HepG2 (cell line): ENCODE measurements at regions not wholly inside any gene's neighbourhood (a gene's known extent, or its start where the extent isn't known, plus 50 kb on each side); places are given as distances from the start of the nearest gene placed in this dataset.

Experiments used
- SETDB1 ChIP-seq: sonication (generic); formaldehyde crosslinking; IDR thresholded peaks from 2 replicates; pipeline ENCODE4 v1.5.1; 2020; ENCODE audit warnings: missing genetic modification reagents, mild to moderate bottlenecking, borderline replicate concordance
- ZNF264 ChIP-seq: sonication (generic); formaldehyde crosslinking; IDR thresholded peaks from 2 replicates; pipeline ENCODE4 v1.4.0; 2020; ENCODE audit warnings: missing genetic modification reagents
- ZNF597 ChIP-seq: sonication (generic); formaldehyde crosslinking; IDR thresholded peaks from 2 replicates; pipeline ENCODE4 v1.5.0; 2020; ENCODE audit warnings: missing genetic modification reagents

GRCh38 chr1:73180397-73181189 lies 898.3 kb upstream of the NEGR1 start:
- TF ChIP-seq ZNF597 (CRISPR knock-in tag) = no peak
- no peak for TF ChIP-seq SETDB1 (CRISPR knock-in tag)
- no peak for TF ChIP-seq ZNF264 (CRISPR knock-in tag)
